Liver (tissue), 3 donors: ENCODE measurements at regions not wholly inside any gene's neighbourhood (a gene's known extent, or its start where the extent isn't known, plus 50 kb on each side); places are given as distances from the start of the nearest gene placed in this dataset.

Source experiments
- EGR1 ChIP-seq, 2 donors: IDR thresholded peaks; 2 replicates each; pipeline ENCODE4 v1.6.1; 2016 to 2018; ENCODE audit warnings: antibody characterized with exemption in 2 of 2, low read depth in 2 of 2
- GABPA ChIP-seq, 2 donors: IDR thresholded peaks in 1 of 2; conservative IDR thresholded peaks in 1 of 2; 2 replicates each; pipeline ENCODE4 v1.6.1; 2016; ENCODE audit warnings: antibody characterized with exemption in 2 of 2, mild to moderate bottlenecking in 1 of 2, moderate library complexity in 1 of 2
- JUND ChIP-seq, 2 donors: IDR thresholded peaks; 2 replicates each; pipeline ENCODE4 v1.6.1; 2016; ENCODE audit warnings: antibody characterized with exemption in 2 of 2
- NR2F2 ChIP-seq: IDR thresholded peaks from 2 replicates; pipeline ENCODE4 v1.6.1; 2016; ENCODE audit warnings: antibody characterized with exemption
- SP1 ChIP-seq: IDR thresholded peaks from 2 replicates; pipeline ENCODE4 v1.6.1; 2018; ENCODE audit warnings: antibody characterized with exemption, mild to moderate bottlenecking
- TAF1 ChIP-seq: conservative IDR thresholded peaks from 2 replicates; pipeline ENCODE4 v1.6.1; 2016; ENCODE audit warnings: antibody characterized with exemption, mild to moderate bottlenecking
- TF ChIP-seq, protein P1 (sequence below): fragments of 150-350 bp; IDR thresholded peaks from 2 replicates; pipeline ENCODE4 v1.5.1; 2017; ENCODE audit warnings: improper control_type of control experiment, low read depth, low read length; ENCODE audit not compliant: missing input control
- TF ChIP-seq, protein P2 (sequence below): IDR thresholded peaks from 2 replicates; pipeline ENCODE4 v1.6.1; 2016; ENCODE audit warnings: antibody characterized with exemption, mild to moderate bottlenecking
- TF ChIP-seq, protein P3 (sequence below): IDR thresholded peaks from 2 replicates; pipeline ENCODE4 v1.6.1; 2016; ENCODE audit warnings: antibody characterized with exemption
- TF ChIP-seq, protein P4 (sequence below): IDR thresholded peaks from 2 replicates; pipeline ENCODE4 v1.6.1; 2016; ENCODE audit warnings: antibody characterized with exemption
- donor health status: healthy.
- donor health status: healthy.

DNA sequence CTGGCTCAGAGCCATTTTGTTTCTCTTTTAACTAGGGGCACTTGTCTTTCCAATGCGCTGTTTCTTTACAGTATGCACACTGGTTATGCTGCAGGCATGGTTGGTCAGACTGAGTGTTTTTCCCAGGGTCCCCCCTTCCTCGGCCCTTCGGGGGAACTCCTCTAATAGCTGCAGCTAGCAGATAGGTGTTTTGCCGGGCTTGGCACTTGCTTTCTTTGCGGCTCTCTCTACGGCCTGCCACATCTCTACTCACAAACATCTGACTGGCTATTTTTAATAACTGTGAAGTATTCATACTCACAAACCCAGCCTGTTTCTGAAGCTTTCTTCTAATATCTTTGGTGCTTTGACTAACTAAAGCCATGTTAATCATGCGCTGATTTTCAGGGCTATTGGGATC, 89.4 kb downstream of the SLC25A15 start:
- TF ChIP-seq, protein P1, sequence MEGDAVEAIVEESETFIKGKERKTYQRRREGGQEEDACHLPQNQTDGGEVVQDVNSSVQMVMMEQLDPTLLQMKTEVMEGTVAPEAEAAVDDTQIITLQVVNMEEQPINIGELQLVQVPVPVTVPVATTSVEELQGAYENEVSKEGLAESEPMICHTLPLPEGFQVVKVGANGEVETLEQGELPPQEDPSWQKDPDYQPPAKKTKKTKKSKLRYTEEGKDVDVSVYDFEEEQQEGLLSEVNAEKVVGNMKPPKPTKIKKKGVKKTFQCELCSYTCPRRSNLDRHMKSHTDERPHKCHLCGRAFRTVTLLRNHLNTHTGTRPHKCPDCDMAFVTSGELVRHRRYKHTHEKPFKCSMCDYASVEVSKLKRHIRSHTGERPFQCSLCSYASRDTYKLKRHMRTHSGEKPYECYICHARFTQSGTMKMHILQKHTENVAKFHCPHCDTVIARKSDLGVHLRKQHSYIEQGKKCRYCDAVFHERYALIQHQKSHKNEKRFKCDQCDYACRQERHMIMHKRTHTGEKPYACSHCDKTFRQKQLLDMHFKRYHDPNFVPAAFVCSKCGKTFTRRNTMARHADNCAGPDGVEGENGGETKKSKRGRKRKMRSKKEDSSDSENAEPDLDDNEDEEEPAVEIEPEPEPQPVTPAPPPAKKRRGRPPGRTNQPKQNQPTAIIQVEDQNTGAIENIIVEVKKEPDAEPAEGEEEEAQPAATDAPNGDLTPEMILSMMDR, result no peak
- no peak for TF ChIP-seq GABPA (IDR thresholded peaks at IDR 0.05 in 1 of 2, conservative IDR thresholded peaks at IDR 0.05 in 1 of 2)
- no peak for TF ChIP-seq EGR1 (IDR thresholded peaks at IDR 0.05; ENCODE audit: low read depth in 2 of 2)
- TF ChIP-seq, protein P2, sequence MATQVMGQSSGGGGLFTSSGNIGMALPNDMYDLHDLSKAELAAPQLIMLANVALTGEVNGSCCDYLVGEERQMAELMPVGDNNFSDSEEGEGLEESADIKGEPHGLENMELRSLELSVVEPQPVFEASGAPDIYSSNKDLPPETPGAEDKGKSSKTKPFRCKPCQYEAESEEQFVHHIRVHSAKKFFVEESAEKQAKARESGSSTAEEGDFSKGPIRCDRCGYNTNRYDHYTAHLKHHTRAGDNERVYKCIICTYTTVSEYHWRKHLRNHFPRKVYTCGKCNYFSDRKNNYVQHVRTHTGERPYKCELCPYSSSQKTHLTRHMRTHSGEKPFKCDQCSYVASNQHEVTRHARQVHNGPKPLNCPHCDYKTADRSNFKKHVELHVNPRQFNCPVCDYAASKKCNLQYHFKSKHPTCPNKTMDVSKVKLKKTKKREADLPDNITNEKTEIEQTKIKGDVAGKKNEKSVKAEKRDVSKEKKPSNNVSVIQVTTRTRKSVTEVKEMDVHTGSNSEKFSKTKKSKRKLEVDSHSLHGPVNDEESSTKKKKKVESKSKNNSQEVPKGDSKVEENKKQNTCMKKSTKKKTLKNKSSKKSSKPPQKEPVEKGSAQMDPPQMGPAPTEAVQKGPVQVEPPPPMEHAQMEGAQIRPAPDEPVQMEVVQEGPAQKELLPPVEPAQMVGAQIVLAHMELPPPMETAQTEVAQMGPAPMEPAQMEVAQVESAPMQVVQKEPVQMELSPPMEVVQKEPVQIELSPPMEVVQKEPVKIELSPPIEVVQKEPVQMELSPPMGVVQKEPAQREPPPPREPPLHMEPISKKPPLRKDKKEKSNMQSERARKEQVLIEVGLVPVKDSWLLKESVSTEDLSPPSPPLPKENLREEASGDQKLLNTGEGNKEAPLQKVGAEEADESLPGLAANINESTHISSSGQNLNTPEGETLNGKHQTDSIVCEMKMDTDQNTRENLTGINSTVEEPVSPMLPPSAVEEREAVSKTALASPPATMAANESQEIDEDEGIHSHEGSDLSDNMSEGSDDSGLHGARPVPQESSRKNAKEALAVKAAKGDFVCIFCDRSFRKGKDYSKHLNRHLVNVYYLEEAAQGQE, result no peak
- TF ChIP-seq NR2F2, result no peak
- TF ChIP-seq, protein P3, sequence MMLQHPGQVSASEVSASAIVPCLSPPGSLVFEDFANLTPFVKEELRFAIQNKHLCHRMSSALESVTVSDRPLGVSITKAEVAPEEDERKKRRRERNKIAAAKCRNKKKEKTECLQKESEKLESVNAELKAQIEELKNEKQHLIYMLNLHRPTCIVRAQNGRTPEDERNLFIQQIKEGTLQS, result no peak
- TF ChIP-seq JUND (IDR thresholded peaks at IDR 0.05), result no peak
- no peak for TF ChIP-seq SP1
- no peak for TF ChIP-seq TAF1
- TF ChIP-seq, protein P4, sequence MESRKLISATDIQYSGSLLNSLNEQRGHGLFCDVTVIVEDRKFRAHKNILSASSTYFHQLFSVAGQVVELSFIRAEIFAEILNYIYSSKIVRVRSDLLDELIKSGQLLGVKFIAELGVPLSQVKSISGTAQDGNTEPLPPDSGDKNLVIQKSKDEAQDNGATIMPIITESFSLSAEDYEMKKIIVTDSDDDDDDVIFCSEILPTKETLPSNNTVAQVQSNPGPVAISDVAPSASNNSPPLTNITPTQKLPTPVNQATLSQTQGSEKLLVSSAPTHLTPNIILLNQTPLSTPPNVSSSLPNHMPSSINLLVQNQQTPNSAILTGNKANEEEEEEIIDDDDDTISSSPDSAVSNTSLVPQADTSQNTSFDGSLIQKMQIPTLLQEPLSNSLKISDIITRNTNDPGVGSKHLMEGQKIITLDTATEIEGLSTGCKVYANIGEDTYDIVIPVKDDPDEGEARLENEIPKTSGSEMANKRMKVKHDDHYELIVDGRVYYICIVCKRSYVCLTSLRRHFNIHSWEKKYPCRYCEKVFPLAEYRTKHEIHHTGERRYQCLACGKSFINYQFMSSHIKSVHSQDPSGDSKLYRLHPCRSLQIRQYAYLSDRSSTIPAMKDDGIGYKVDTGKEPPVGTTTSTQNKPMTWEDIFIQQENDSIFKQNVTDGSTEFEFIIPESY, result no peak
